ENCODE measurements at regions not wholly inside any gene's neighbourhood (a gene's known extent, or its start where the extent isn't known, plus 50 kb on each side); places are given as distances from the start of the nearest gene placed in this dataset.
"Not testable (repeated sequence)": the region's sequence is repeated elsewhere in the genome, so short reads cannot be mapped to it uniquely, and the experiment has no call there.

DNA sequence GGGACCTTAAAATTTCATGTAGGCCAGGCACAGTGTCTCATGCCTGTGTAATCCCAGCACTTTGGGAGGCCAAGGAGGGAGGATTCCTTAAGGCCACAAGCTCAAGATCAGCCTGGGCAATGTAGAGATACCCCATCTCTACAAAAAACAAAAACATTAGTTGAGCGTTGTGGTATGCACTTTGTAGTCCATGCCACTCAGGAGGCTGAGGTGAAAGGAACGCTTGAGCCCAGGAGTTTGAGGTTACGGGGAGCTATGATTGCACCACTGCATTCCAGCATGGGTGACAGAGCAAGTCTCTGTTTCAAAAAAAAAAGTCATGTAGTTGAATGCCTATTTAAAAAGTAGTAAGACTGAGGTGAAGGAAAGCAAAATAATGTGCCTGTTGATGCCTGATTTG, 83.5 kb downstream of the TTC6 start:
- TF ChIP-seq, protein P1, sequence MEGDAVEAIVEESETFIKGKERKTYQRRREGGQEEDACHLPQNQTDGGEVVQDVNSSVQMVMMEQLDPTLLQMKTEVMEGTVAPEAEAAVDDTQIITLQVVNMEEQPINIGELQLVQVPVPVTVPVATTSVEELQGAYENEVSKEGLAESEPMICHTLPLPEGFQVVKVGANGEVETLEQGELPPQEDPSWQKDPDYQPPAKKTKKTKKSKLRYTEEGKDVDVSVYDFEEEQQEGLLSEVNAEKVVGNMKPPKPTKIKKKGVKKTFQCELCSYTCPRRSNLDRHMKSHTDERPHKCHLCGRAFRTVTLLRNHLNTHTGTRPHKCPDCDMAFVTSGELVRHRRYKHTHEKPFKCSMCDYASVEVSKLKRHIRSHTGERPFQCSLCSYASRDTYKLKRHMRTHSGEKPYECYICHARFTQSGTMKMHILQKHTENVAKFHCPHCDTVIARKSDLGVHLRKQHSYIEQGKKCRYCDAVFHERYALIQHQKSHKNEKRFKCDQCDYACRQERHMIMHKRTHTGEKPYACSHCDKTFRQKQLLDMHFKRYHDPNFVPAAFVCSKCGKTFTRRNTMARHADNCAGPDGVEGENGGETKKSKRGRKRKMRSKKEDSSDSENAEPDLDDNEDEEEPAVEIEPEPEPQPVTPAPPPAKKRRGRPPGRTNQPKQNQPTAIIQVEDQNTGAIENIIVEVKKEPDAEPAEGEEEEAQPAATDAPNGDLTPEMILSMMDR (IDR thresholded peaks at IDR 0.05): no peak
- no peak for DNase-seq
- H3K27ac Mint-ChIP-seq: no peak overlapping the region
- H3K9me3 Mint-ChIP-seq: peaks cover 5% of the 10 kb centered on the region
- H3K36me3 Mint-ChIP-seq (ENCODE audit: low read depth): no peaks in the 10 kb centered on the region
- H3K27me3 Mint-ChIP-seq: no peaks in the 10 kb centered on the region
- ATAC-seq (ENCODE audit: low read depth): no peak
- H3K4me3 Mint-ChIP-seq: no peak overlapping the region
- ChIA-PET CTCF (no interaction called here), POLR2A (no interaction called here)
- H3K4me1 Mint-ChIP-seq: no peaks in the 10 kb centered on the region
- intact Hi-C loops (cut with micrococcal nuclease): no loop called here

DNA sequence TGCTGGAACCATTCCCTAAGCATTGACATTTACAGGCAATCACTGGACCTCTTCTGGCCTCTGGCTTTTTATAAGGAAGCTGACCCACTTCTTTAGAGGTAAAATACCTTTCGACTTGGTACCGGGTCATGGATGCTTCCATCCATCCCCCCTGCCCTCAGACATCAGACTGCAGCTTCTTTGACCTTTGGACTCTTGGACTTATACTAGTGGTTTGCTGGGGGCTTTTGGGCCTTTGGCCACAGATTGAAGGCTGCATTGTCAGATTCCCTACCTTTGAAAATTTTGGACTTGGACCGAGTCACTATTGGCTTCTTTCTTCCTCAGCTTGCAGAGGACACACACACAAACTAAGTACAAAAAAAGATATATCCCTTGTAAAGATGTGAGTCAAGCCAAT, 86.1 kb downstream of the TTC6 start:
- H3K4me1 Mint-ChIP-seq: no peaks in the 10 kb centered on the region
- ATAC-seq (ENCODE audit: low read depth): no peak
- intact Hi-C loops (cut with micrococcal nuclease): no loop called here
- CTCF ChIA-PET: no interaction called here
- H3K4me3 Mint-ChIP-seq: no peak overlapping the region
- no peak overlapping the region for H3K27ac Mint-ChIP-seq
- POLR2A ChIA-PET: no interaction called here
- no peak for DNase-seq
- TF ChIP-seq, protein P1 (IDR thresholded peaks at IDR 0.05): no peak
- peaks cover 2% of the 10 kb centered on the region for H3K9me3 Mint-ChIP-seq
- no peaks in the 10 kb centered on the region for H3K27me3 Mint-ChIP-seq
- no peaks in the 10 kb centered on the region for H3K36me3 Mint-ChIP-seq (ENCODE audit: low read depth)

DNA sequence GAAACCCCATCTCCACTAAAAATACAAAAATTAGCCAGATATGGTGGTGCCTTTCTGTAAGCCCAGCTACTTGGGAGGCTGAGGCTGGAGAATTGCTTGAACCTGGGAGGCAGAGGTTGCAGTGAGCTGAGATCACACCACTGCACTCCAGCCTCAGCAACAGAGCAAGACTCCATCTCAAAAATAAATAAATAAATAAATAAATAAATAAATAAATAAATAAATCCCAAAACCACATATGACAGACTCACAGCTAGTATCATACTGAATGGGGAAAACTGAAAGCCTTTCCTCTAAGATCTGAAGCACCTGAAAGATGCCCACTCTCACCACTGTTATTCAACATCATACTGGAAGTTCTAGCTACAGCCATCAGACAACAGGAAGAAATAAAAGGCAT, 97.3 kb downstream of the TTC6 start:
- ATAC-seq (ENCODE audit: low read depth); H3K27me3 Mint-ChIP-seq; POLR2A ChIA-PET; CTCF ChIA-PET; DNase-seq; H3K27ac Mint-ChIP-seq; H3K9me3 Mint-ChIP-seq; intact Hi-C loops (cut with micrococcal nuclease); H3K4me3 Mint-ChIP-seq; H3K4me1 Mint-ChIP-seq; H3K36me3 Mint-ChIP-seq (ENCODE audit: low read depth): not testable (repeated sequence)

DNA sequence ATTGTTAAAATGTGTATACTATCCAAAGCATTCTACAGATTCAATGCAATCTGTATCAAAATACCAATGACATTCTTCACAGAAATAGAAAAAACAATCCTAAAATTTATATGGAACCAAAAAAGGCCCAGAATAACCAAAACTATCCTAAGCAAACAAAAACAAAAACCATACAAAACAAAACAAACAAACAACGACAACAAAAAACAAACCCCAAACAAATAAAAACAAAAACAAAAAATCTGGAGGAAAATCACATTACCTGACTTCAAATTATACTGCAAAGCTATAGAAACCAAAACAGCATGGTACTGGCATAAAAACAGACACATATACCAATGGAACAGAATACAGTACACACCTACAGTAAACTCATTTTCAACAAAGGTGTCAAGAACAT, 98.0 kb downstream of the TTC6 start:
- H3K4me3 Mint-ChIP-seq; H3K4me1 Mint-ChIP-seq; H3K27me3 Mint-ChIP-seq; POLR2A ChIA-PET; CTCF ChIA-PET; H3K27ac Mint-ChIP-seq; DNase-seq; H3K36me3 Mint-ChIP-seq (ENCODE audit: low read depth); ATAC-seq (ENCODE audit: low read depth); intact Hi-C loops (cut with micrococcal nuclease); H3K9me3 Mint-ChIP-seq: not testable (repeated sequence)

DNA sequence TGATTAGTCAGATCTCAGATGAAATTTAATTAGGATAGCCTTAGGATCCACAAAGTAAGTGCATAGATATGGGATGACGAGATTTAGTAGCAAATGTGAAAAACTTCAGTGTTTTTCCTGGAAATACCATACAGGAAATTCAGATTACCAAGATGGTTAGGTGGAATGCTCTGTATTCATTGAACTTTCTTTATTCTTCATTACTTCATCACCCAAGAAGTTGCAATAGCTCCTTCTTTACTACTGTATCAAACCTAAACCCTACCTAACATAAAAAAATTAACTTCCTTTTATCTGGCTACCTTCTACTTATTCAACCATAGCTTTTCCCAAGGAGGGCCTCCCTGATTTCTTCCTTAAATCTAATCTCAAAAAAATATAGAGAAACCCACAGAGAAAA, 100.4 kb downstream of the TTC6 start:
- H3K36me3 Mint-ChIP-seq (ENCODE audit: low read depth): no peaks in the 10 kb centered on the region
- H3K4me1 Mint-ChIP-seq: no peaks in the 10 kb centered on the region
- no peaks in the 10 kb centered on the region for H3K27me3 Mint-ChIP-seq
- POLR2A ChIA-PET: no interaction called here
- H3K27ac Mint-ChIP-seq: no peak overlapping the region
- peaks cover 8% of the 10 kb centered on the region for H3K9me3 Mint-ChIP-seq
- DNase-seq (no peak), ATAC-seq (ENCODE audit: low read depth) (no peak)
- CTCF ChIA-PET: no interaction called here
- intact Hi-C loops (cut with micrococcal nuclease): no loop called here
- no peak overlapping the region for H3K4me3 Mint-ChIP-seq
- TF ChIP-seq, protein P1 (IDR thresholded peaks at IDR 0.05): no peak

DNA sequence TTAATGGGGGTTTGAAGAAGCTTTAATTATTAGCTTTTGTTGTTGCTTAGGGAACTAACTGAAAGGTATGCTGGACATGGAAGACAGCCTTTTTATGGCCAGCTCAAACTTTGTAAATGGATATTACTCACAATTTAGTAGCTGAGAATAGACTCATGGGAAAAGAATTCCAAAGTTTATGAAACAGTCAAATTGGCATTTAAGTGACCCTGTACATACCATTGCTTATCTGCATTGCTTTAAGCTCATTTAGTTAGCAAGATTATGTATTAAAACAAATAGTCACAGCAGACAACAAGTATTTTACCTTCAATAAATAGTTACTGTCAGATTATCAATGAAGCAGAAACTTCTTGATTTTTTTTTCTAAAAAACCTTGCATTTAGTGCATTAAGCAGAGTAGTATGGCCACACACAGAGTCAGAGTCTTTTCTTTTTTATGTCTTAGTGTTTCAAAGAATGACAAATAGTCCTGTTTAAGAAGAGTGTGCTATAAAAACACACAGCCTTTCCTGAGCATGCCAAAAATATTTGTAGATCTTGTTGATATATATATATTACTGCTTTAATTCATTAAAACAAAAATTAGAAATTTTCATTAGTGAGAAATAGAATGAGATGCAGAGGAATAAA, 102.2 kb downstream of the TTC6 start:
- Mint-ChIP-seq H3K4me3 (no peak overlapping the region), H3K27ac (no peak overlapping the region), H3K4me1 (no peaks in the 10 kb centered on the region), H3K9me3 (peaks cover 8% of the 10 kb centered on the region), H3K36me3 (ENCODE audit: low read depth) (no peaks in the 10 kb centered on the region), H3K27me3 (no peaks in the 10 kb centered on the region)
- POLR2A ChIA-PET: no interaction called here
- ATAC-seq (ENCODE audit: low read depth): no peak
- CTCF ChIA-PET: no interaction called here
- intact Hi-C loops (cut with micrococcal nuclease): no loop called here
- TF ChIP-seq, protein P1 (IDR thresholded peaks at IDR 0.05): no peak
- no peak for DNase-seq
